ENCODE measurements at regions not wholly inside any gene's neighbourhood (a gene's known extent, or its start where the extent isn't known, plus 50 kb on each side); places are given as distances from the start of the nearest gene placed in this dataset.
"Not testable (repeated sequence)": the region's sequence is repeated elsewhere in the genome, so short reads cannot be mapped to it uniquely, and the experiment has no call there.

DNA sequence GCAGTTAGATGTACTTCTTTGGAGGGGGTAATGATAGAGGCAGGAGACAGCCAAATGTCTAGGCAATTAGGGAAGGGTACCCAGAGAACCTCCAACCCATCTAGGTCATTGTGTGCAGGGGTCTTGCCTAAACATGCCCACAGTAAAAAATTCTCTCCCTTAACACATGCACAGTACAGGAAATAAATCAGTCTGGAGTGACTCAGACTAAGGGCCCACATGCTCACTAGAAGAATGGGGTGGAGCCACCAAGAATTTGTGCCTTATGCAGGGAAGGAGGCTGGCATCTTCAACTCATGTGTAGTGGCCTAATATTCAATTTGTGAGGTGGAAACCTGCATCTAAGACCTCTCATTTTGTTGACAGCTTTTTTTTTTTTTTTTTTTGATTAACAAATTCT, 945.3 kb upstream of the GRIA3 start:
- Mint-ChIP-seq H3K4me3 (no peak overlapping the region), H3K27me3 (no peaks in the 10 kb centered on the region), H3K27ac (no peak overlapping the region), H3K9me3 (peaks cover 4% of the 10 kb centered on the region), H3K36me3 (ENCODE audit: low read depth) (no peaks in the 10 kb centered on the region), H3K4me1 (no peaks in the 10 kb centered on the region)
- no peak for ATAC-seq (replicated peaks)

DNA sequence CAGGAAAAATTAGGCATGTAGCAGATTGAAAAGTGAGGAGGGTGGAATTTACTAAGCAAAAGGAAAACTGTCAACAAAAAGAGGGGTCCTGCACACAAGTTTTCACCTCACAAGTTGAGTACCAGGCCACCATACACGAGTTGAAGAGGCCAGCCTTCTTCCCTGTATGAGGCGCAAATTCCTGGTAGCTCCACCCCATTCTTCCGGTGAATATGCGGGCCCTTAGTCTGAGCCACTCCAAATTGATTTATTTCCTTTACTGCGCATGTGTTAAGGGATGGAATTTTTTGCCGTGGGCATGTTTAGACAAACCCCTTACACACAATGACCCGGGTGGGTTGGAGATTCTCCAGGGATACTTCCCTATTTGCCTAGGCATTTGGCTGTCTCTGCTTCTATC, 942.1 kb upstream of the GRIA3 start:
- Mint-ChIP-seq H3K4me3 (no peak overlapping the region), H3K4me1 (no peaks in the 10 kb centered on the region), H3K9me3 (no peaks in the 10 kb centered on the region), H3K36me3 (ENCODE audit: low read depth) (no peaks in the 10 kb centered on the region), H3K27me3 (no peaks in the 10 kb centered on the region), H3K27ac (no peak overlapping the region)
- no peak for ATAC-seq (replicated peaks)

DNA sequence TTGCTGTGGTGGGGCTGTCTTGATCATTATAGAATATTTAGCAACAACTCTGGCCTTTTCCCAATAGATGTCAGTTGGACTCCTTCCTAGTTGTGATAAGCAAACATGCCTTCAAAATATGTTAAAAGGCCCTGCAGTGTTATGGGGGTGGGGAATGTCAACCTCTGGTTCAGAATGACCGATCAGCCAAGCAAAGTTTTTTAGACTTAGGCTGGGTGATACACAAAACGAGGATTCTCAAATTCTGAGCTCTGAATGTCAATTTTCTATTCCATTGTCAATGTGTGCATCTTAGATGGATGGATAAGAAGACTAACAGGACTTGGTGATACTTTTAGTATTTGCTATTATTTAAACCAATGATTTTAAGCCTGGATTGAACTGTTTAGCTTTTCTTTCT, 940.0 kb upstream of the GRIA3 start:
- Mint-ChIP-seq H3K9me3 (no peaks in the 10 kb centered on the region), H3K36me3 (ENCODE audit: low read depth) (no peaks in the 10 kb centered on the region), H3K4me3 (no peak overlapping the region), H3K4me1 (no peaks in the 10 kb centered on the region), H3K27me3 (no peaks in the 10 kb centered on the region), H3K27ac (no peak overlapping the region)
- ATAC-seq (replicated peaks): no peak

DNA sequence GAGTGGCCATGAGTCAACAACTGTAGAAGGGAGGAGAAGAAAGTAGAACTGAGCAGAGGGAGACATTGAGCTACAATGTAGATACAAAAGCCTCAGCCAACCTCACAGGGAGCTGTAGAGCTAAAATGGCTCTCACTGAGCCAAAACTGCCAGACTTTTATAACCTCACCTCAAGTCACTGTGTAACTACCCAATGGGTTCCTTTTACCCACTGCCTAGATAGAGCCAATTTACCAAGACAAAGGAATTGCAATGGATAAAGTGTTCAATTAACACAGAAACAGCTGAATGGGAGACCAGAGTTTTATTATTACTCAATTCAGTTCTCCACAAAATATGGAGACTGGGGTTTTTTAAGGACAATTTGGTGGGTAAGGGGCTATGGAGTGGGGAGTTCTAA, 938.9 kb upstream of the GRIA3 start:
- no peak for ATAC-seq (replicated peaks)
- H3K27ac Mint-ChIP-seq: no peak overlapping the region
- H3K9me3 Mint-ChIP-seq: no peaks in the 10 kb centered on the region
- no peaks in the 10 kb centered on the region for H3K36me3 Mint-ChIP-seq (ENCODE audit: low read depth)
- H3K27me3 Mint-ChIP-seq: no peaks in the 10 kb centered on the region
- no peak overlapping the region for H3K4me3 Mint-ChIP-seq
- no peaks in the 10 kb centered on the region for H3K4me1 Mint-ChIP-seq

DNA sequence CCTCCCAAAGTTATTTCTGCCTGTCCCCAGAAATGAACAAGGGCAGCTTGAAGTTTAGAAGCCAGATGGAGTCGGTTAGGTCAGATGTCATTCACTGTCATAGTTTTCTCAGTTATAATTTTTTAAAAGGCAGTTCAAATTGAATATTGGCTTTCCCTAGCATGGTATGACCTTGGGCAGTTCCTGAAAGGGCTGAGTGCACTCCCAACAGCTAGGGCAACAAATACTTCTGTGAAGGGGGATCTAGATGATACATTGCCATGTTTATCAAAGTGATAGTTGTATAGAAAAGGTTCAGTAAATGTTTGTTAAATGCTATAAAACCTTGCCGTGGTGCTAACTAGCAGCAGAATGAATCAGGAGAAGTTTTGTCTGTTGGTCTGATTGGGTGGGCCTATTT, 938.1 kb upstream of the GRIA3 start:
- H3K4me1 Mint-ChIP-seq: no peaks in the 10 kb centered on the region
- ATAC-seq (replicated peaks): no peak
- no peak overlapping the region for H3K27ac Mint-ChIP-seq

DNA sequence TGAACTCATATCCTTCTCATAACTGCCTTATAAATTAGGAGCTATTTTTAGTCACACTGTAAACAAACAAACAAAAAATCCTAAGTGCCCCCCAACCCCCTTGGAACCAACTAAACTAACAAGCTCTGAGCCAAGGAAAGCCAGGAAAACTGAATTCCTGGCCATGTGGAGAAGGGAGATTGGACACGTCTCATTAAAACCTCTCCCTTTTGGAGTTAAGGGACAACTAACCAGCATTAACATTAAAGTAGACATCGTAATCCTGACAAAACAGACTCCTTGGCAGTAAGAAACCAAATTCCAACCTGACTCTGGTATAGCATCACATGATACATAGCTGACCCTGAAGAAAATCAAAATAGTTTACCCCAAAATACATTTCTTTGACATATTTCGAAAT, 937.1 kb upstream of the GRIA3 start:
- ATAC-seq (replicated peaks): no peak
- Mint-ChIP-seq H3K4me1 (no peaks in the 10 kb centered on the region), H3K4me3 (no peak overlapping the region), H3K36me3 (ENCODE audit: low read depth) (no peaks in the 10 kb centered on the region), H3K9me3 (no peaks in the 10 kb centered on the region), H3K27ac (no peak overlapping the region), H3K27me3 (no peaks in the 10 kb centered on the region)

More for the DNA sequence above, 938.1 kb upstream of the GRIA3 start:
- Mint-ChIP-seq H3K36me3 (ENCODE audit: low read depth) (no peaks in the 10 kb centered on the region), H3K4me3 (no peak overlapping the region), H3K27me3 (no peaks in the 10 kb centered on the region), H3K9me3 (no peaks in the 10 kb centered on the region)

DNA sequence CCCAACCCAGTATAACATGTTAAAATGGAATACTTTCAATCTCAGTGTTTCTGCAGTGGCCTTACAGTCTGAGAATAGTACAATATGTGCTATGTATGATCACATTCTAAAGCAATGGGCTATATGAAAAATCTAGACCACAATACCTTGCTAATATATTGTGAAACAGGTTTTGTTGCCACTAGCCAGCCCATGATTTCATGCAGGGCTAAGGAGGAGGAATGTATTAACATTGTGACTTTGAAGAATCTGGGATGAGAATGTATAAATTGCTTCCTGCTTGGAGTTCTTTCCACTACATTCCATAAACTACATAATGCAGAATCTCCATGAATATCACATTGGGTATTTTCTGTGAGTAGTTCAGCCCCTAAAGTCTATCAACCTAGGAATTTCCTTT, 935.4 kb upstream of the GRIA3 start:
- no peaks in the 10 kb centered on the region for H3K36me3 Mint-ChIP-seq (ENCODE audit: low read depth)
- no peaks in the 10 kb centered on the region for H3K9me3 Mint-ChIP-seq
- H3K4me1 Mint-ChIP-seq: no peaks in the 10 kb centered on the region
- H3K4me3 Mint-ChIP-seq: no peak overlapping the region
- H3K27me3 Mint-ChIP-seq: no peaks in the 10 kb centered on the region
- no peak overlapping the region for H3K27ac Mint-ChIP-seq
- ATAC-seq (replicated peaks): no peak

DNA sequence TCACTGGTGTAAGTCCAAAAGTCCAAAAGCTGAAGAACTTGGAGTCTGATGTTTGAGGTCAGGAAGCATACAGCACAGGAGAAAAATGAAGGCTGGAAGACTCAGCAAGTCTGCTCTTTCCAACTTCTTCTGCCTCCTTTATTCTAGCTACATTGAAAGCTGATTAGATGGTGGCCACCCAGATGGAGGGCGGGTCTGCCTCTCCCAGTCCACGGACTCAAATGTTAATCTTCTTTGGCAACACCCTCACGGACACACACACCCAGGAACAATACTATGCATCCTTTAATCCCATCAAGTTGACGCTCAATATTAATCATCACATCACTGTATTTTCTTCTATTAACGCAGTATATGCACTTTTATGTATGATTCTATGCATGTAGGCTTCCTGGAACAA, 931.6 kb upstream of the GRIA3 start:
- H3K4me1 Mint-ChIP-seq: no peaks in the 10 kb centered on the region

DNA sequence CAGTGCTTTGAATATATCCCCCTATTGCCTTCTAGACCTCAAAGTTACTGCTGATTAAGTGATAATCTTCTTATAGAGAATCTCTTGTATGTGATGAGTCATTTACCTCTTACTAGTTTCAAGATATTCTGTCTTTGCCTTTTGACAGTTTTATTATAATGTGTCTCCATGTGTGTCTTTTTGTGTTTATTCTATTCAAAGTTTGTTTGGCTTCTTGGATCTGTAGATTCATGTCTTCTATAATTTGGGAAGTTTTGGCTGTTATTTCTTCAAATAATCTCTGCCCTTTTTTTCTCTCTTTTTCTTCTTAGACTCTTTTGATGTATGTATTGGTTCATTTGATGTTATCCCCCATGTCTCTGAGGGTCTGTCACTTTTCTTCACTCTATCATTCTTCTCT, 915.7 kb upstream of the GRIA3 start:
- no peak for ATAC-seq (replicated peaks)
- H3K27ac Mint-ChIP-seq: no peak overlapping the region
- H3K4me1 Mint-ChIP-seq: no peaks in the 10 kb centered on the region
- no peaks in the 10 kb centered on the region for H3K27me3 Mint-ChIP-seq
- no peak overlapping the region for H3K4me3 Mint-ChIP-seq
- no peaks in the 10 kb centered on the region for H3K9me3 Mint-ChIP-seq
- no peaks in the 10 kb centered on the region for H3K36me3 Mint-ChIP-seq (ENCODE audit: low read depth)

More for the DNA sequence above, 931.6 kb upstream of the GRIA3 start:
- Mint-ChIP-seq H3K27ac (no peak overlapping the region), H3K9me3 (no peaks in the 10 kb centered on the region), H3K27me3 (no peaks in the 10 kb centered on the region), H3K4me3 (no peak overlapping the region), H3K36me3 (ENCODE audit: low read depth) (no peaks in the 10 kb centered on the region)
- ATAC-seq (replicated peaks): no peak

DNA sequence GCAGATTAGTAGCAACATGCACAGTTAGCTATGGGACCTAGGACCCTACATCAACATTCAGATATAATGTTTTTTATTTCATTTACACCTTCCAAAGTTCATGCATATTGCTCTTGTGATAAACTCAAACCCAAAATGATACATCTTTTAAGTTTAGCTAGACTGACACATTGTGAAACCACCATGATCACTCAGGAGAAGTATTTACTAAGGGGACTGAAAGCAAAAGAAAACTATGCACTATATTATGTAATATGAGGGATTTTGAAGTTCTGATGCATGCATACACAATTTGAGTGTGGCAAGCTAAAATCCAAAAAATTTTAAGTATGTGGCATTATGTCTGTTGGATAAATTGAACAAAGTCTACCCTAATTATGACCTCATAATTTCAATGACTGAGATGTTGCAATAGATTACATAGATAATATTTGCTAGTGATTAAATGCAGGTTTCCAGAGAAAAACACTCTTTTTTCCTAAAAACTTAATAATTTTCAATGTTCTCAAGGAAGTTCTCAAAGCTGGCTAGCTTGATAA, 914.8 kb upstream of the GRIA3 start:
- no peaks in the 10 kb centered on the region for H3K9me3 Mint-ChIP-seq
- no peaks in the 10 kb centered on the region for H3K4me1 Mint-ChIP-seq
- H3K36me3 Mint-ChIP-seq (ENCODE audit: low read depth): no peaks in the 10 kb centered on the region
- no peak overlapping the region for H3K27ac Mint-ChIP-seq
- ATAC-seq (replicated peaks): no peak
- H3K4me3 Mint-ChIP-seq: no peak overlapping the region
- no peaks in the 10 kb centered on the region for H3K27me3 Mint-ChIP-seq

DNA sequence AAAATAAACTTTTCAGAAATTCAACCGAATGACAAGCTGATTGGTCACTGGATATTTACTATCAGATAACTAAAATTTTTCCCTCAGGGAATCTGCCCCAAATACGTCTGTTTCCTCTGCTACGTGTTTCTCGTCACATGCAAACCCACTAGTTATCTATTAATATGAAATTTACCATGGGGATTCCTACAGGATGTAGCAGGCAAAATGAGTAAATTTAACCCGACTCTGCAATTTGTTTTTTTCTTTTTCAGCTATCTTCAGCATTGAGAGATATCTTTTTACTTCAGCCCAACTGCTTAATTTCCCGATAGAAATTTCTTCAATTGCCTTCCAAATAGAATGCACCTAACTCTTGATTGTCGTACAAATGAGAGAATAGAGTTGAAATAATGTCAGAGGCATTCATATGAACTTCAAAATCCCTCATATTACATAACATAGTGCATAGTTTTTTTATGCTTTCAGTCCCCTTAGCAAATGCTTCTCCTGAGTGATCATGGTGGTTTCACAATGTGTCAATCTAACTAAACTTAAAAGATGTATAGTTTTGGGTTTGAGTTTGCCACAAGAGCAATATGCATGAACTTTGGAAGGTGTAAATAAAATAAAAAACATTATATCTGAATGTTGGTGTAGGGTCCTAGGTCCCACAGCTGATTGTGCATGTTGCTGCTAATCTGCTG, 913.1 kb upstream of the GRIA3 start:
- Mint-ChIP-seq H3K27me3 (no peaks in the 10 kb centered on the region), H3K4me3 (no peak overlapping the region), H3K4me1 (no peaks in the 10 kb centered on the region), H3K9me3 (no peaks in the 10 kb centered on the region), H3K36me3 (ENCODE audit: low read depth) (no peaks in the 10 kb centered on the region), H3K27ac (no peak overlapping the region)
- no peak for ATAC-seq (replicated peaks)

DNA sequence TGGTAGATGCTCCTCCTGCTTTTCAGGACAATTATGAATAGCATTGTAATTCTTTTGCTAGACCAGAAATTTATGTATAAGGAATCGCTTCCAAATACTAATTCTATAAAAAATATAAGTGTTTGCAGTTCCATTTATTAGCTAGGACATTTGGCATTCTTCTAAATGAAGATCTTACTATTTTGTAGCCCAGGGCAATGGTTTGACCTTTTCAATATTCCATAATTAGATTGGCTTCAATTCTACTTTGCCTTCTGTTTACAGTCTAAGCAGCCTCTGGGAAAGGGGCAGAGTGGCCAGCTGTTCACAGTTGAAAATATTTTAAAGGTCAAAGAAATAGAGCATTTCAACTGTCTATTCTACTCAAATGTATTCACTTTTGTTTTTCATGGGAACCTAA, 912.1 kb upstream of the GRIA3 start:
- Mint-ChIP-seq H3K27ac (no peak overlapping the region), H3K4me3 (no peak overlapping the region), H3K27me3 (no peaks in the 10 kb centered on the region), H3K4me1 (no peaks in the 10 kb centered on the region), H3K9me3 (no peaks in the 10 kb centered on the region), H3K36me3 (ENCODE audit: low read depth) (no peaks in the 10 kb centered on the region)
- no peak for ATAC-seq (replicated peaks)

DNA sequence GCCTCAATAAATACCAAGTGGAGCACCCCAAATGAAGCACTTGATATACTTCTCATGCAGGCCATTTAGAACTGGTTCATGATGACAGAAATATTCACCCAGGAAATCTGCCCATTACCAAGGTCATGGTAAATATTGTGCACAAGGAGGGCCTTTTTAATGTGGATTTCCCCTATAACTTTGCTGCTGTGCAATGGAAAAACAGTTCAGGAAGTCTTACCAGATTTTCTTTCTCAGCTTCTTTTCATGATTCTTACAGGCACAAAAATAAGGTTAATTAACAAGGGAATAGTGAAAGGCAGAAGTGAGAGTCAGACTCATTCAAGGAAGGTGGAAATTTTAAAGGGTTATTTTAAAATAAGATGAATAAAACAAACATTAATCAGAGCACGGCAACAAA, 904.3 kb upstream of the GRIA3 start:
- Mint-ChIP-seq H3K9me3 (no peaks in the 10 kb centered on the region), H3K4me1 (no peaks in the 10 kb centered on the region), H3K27me3 (no peaks in the 10 kb centered on the region), H3K36me3 (ENCODE audit: low read depth) (no peaks in the 10 kb centered on the region), H3K4me3 (no peak overlapping the region), H3K27ac (no peak overlapping the region)
- no peak for ATAC-seq (replicated peaks)

DNA sequence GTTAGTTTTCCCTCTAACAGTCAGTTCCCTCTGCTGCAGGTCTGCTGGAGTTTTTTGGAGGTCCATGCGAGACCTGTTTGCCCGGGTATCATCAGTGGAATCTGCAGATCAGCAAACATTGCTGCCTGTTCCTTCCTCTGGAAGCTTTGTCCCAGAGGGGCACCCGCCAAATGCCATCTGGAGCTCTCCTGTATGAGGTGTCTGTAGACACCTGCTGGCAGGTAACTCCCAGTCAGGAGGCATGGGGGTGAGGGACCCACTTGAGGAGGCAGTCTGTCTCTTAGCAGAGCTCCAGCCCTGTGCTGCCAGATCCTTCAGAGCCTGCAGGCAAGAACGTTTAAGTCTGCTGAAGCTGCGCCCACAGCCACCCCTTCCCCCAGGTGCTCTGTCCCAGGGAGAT, 884.3 kb upstream of the GRIA3 start:
- not testable (repeated sequence) for H3K27ac Mint-ChIP-seq; H3K4me3 Mint-ChIP-seq; H3K4me1 Mint-ChIP-seq; H3K9me3 Mint-ChIP-seq; H3K36me3 Mint-ChIP-seq (ENCODE audit: low read depth); ATAC-seq (replicated peaks); H3K27me3 Mint-ChIP-seq

DNA sequence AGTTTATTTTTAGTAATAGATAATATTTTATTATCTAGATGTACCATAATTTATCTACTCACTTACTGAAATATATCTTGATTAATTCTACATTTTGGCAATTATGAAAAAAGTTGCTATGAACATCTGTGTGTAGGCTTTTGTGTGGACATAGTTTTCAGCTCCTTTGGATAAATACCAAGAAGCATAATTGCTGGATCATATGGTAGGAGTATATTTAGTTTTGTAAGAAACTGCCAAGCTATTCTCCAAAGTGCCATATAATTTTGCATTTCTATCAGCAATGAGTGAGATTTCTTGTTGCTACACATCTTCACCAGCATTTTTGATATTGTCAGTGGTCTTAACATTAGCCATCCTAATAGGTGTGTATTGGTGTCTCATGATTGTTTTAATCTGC, 882.6 kb upstream of the GRIA3 start:
- no peak overlapping the region for H3K4me3 Mint-ChIP-seq
- H3K4me1 Mint-ChIP-seq: no peaks in the 10 kb centered on the region
- no peaks in the 10 kb centered on the region for H3K27me3 Mint-ChIP-seq
- H3K36me3 Mint-ChIP-seq (ENCODE audit: low read depth): no peaks in the 10 kb centered on the region
- no peak for ATAC-seq (replicated peaks)
- H3K27ac Mint-ChIP-seq: no peak overlapping the region
- no peaks in the 10 kb centered on the region for H3K9me3 Mint-ChIP-seq

DNA sequence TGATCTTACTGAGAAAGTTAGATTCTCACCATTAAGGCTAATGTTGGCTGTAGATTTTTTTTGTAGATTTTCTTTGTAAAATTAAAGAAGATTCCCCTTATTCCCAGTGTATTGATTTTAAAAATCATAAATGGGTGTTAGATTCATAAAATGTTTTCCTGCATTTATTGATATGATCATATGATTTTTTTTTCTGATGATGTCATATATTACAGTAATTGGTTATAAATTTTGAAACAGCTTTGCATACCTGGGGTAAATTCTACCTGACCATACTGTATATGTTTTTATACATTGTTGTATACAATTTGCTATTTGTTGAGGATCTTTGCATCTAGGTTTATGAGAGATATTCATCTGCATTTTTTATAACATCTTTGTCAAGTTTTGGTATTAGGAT, 880.3 kb upstream of the GRIA3 start:
- Mint-ChIP-seq H3K27me3 (no peaks in the 10 kb centered on the region), H3K4me1 (no peaks in the 10 kb centered on the region), H3K27ac (no peak overlapping the region), H3K4me3 (no peak overlapping the region), H3K9me3 (no peaks in the 10 kb centered on the region), H3K36me3 (ENCODE audit: low read depth) (no peaks in the 10 kb centered on the region)
- no peak for ATAC-seq (replicated peaks)
